ENCODE measurements at regions not wholly inside any gene's neighbourhood (a gene's known extent, or its start where the extent isn't known, plus 50 kb on each side); places are given as distances from the start of the nearest gene placed in this dataset.

DNA sequence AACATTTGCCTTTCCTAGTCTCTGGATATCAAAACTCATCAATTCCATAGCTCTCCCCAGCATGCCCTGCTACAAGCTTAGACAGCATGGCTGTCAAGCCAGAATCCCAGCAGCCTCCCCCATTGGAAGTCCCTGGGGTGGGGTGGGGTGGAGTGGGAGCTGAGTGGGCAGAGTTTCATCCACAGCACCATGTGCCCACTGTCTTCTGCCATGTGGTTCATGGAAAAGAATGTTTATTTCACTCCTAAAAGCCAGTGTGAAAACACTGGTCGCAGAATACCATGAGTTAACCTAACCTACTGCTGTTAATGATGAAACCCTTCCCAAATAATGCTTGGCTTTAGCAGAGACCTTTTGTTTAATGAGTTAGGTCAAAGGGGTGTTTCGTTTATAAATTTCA, 80.2 kb upstream of the KIRREL3 start:
- POLR2A ChIA-PET = no interaction called here
- Histone ChIP-seq H3K9ac (ENCODE audit: control insufficient read depth, insufficient read depth, low read length) (no peak overlapping the region), H3K4me2 (ENCODE audit: control insufficient read depth, insufficient read depth) (no peak overlapping the region), H4K20me1 (ENCODE audit: control insufficient read depth, insufficient read depth) (no peaks in the 10 kb centered on the region), H3K79me2 (ENCODE audit: control insufficient read depth, insufficient read depth, low read length) (no peaks in the 10 kb centered on the region), H3K27ac (ENCODE audit: control insufficient read depth, insufficient read depth) (no peak overlapping the region), H2AFZ (ENCODE audit: control insufficient read depth, low read depth, low read length) (no peak overlapping the region), H3K36me3 (ENCODE audit: control insufficient read depth in 2 of 2, insufficient read depth in 2 of 2, low read length in 1 of 2) (no peaks in the 10 kb centered on the region), H3K9me3 (replicated peaks; ENCODE audit: control insufficient read depth, insufficient read depth, low read length) (no peaks in the 10 kb centered on the region), H3K4me1 (ENCODE audit: control insufficient read depth, insufficient read depth, low read length) (no peaks in the 10 kb centered on the region), H3K4me3 (no peak overlapping the region), H3K27me3 (replicated peaks in 1 of 2; ENCODE audit: control insufficient read depth in 2 of 2, insufficient read depth in 2 of 2, low read length in 1 of 2) (peaks cover 0 to 2% of the 10 kb centered on the region in 2 experiments; a peak in 2 of 4 replicates)
- ATAC-seq = no peak
- SMC1A ChIA-PET (ENCODE audit: uncharacterized antibody, unreplicated experiment) = no interaction called here
- BruUV-seq (replicated peaks) = no TSS peak
- DNase-seq (ENCODE audit: low read depth, low spot score) = no peak
- RAD21 ChIA-PET (ENCODE audit: unreplicated experiment) = no interaction called here
- in situ Hi-C loops (cut with MboI) = no loop called here
- TF ChIP-seq LARP7 (IDR thresholded peaks at IDR 0.05) (no peak), RB1 (IDR thresholded peaks at IDR 0.05; ENCODE audit: borderline replicate concordance) (no peak)
- WGBS (ENCODE audit: insufficient coverage, insufficient replicate concordance, low lambda C conversion rate, missing lambda C conversion rate) = 0% methylated on average over 2 of the region's 2 CpGs
- CTCF ChIA-PET = no interaction called here
- intact Hi-C loops (cut with micrococcal nuclease; ENCODE audit: unreplicated experiment) = no loop called here
- no peak for FAIRE-seq

- no peak for ATAC-seq
- TF ChIP-seq MXI1 (IDR thresholded peaks at IDR 0.05; ENCODE audit: low read depth, low read length) = no peak
- TF ChIP-seq CREM (IDR thresholded peaks at IDR 0.05; ENCODE audit: low read depth) = no peak
- TF ChIP-seq USF1 (IDR thresholded peaks at IDR 0.05; ENCODE audit: borderline replicate concordance, extremely low read length, insufficient read depth, low read depth, low read length) = no peak
- no peak for TF ChIP-seq MYC (IDR thresholded peaks at IDR 0.05; ENCODE audit: insufficient read depth, insufficient read length, insufficient replicate concordance, low read length, severe bottlenecking)
- no peak for TF ChIP-seq NR2F1 (conservative IDR thresholded peaks at IDR 0.05)
- no peak for TF ChIP-seq BCL3 (IDR thresholded peaks at IDR 0.05; ENCODE audit: borderline replicate concordance, insufficient read depth, low read depth, low read length, poor library complexity, severe bottlenecking)
- no peak for TF ChIP-seq ZNF207 (IDR thresholded peaks at IDR 0.05; ENCODE audit: borderline replicate concordance)
- TF ChIP-seq PRDM15 (CRISPR knock-in tag; IDR thresholded peaks at IDR 0.05) = no peak
These were observed 75.2 kb upstream of the KIRREL3 start for GRCh38 chr11:127075758-127076157.

More at GRCh38 chr11:127075758-127076157, 75.2 kb upstream of the KIRREL3 start:
- Histone ChIP-seq H3K79me2 (ENCODE audit: control insufficient read depth, insufficient read depth, low read length) (no peaks in the 10 kb centered on the region), H3K27ac (ENCODE audit: control insufficient read depth, insufficient read depth) (no peak overlapping the region), H3K27me3 (replicated peaks in 1 of 2; ENCODE audit: control insufficient read depth in 2 of 2, insufficient read depth in 2 of 2, low read length in 1 of 2) (no peaks in the 10 kb centered on the region; a peak in 2 of 4 replicates), H2AFZ (ENCODE audit: control insufficient read depth, low read depth, low read length) (no peak overlapping the region), H3K36me3 (ENCODE audit: control insufficient read depth in 2 of 2, insufficient read depth in 2 of 2, low read length in 1 of 2) (no peaks in the 10 kb centered on the region), H3K4me3 (no peak overlapping the region), H3K9me3 (replicated peaks; ENCODE audit: control insufficient read depth, insufficient read depth, low read length) (no peaks in the 10 kb centered on the region), H3K4me1 (ENCODE audit: control insufficient read depth, insufficient read depth, low read length) (peaks cover 12% of the 10 kb centered on the region), H4K20me1 (ENCODE audit: control insufficient read depth, insufficient read depth) (no peaks in the 10 kb centered on the region), H3K9ac (ENCODE audit: control insufficient read depth, insufficient read depth, low read length) (no peak overlapping the region), H3K4me2 (ENCODE audit: control insufficient read depth, insufficient read depth) (no peak overlapping the region)
- no peak for DNase-seq (ENCODE audit: low read depth, low spot score)
- no TSS peak for BruUV-seq (replicated peaks)
- ChIA-PET RAD21 (ENCODE audit: unreplicated experiment) (no interaction called here), SMC1A (ENCODE audit: uncharacterized antibody, unreplicated experiment) (interaction anchor here (0.8 to 4.4 kb wide), 3 partner anchors 12 to 595 kb away, joined by 3 to 18 read pairs (median 5); no protein-coding TSS in a partner anchor), CTCF (interaction anchor here (2.8 to 4.8 kb wide), 2 partner anchors 358 to 468 kb away, joined by 13 to 51 read pairs; no protein-coding TSS in a partner anchor), POLR2A (no interaction called here)
- FAIRE-seq = no peak
- 84% methylated on average over 4 of the region's 4 CpGs for WGBS (ENCODE audit: insufficient coverage, insufficient replicate concordance, low lambda C conversion rate, missing lambda C conversion rate)
- in situ Hi-C loops (cut with MboI) = loop anchor here (10.0 kb wide), 1 partner anchor 361 kb away; no protein-coding TSS in a partner anchor
- intact Hi-C loops (cut with micrococcal nuclease; ENCODE audit: unreplicated experiment) = loop anchor here (2.0 kb wide), 2 partner anchors 71 to 635 kb away; no protein-coding TSS in a partner anchor

Data from GM12878 (cell line).